ENCODE measurements at regions not wholly inside any gene's neighbourhood (a gene's known extent, or its start where the extent isn't known, plus 50 kb on each side); places are given as distances from the start of the nearest gene placed in this dataset.

DNA sequence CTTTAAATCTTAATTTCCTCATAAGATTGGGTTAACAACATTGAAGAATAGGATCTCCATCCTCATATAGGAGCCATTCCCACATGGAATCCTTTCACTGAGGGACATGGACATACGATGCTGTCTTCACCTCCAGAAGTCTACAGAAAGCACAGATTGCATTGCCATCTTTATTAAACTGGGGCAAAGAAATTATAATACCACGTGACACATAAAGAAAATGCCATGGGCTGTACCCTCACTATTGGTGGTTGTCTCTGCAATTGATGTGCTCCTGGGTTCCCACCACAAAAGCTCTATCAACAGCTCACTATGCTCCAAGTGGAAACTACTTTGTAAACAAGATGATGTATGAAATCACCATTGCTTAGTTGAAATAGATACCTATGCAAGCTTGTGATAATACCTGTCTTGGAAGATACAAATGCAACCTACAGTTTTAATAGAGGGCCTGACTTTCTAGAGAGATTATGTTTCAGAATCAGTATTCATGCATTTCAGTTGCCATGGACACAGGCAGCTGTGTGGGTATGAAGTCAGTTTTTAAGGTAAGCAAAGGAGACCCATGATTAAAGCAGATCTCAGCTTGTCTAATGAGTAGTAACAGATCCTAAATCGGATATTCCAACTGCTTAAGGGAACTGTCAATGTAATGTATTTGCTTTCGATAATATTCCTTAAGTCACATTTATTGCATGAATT, 337.0 kb downstream of the RAD51AP2 start:
- H3K4me3 Mint-ChIP-seq, result no peak overlapping the region
- Histone ChIP-seq H2AK5ac (ENCODE audit: insufficient read length, low read length) (no peak overlapping the region), H3K27me3 (ENCODE audit: insufficient read depth, low read length) (no peaks in the 10 kb centered on the region), H3K18ac (ENCODE audit: insufficient read length, low read depth, low read length) (no peak overlapping the region), H4K91ac (ENCODE audit: insufficient read length, low read depth, low read length) (no peak overlapping the region), H3K56ac (ENCODE audit: insufficient read length, low read depth, low read length) (no peak overlapping the region), H3K4me1 (ENCODE audit: insufficient read depth, low read length) (no peaks in the 10 kb centered on the region), H3K4me2 (ENCODE audit: insufficient read depth, insufficient read length, low read length) (no peak overlapping the region), H3K79me2 (ENCODE audit: insufficient read depth, low read length) (no peaks in the 10 kb centered on the region), H3K79me1 (ENCODE audit: insufficient read depth, low read depth, low read length, poor library complexity, severe bottlenecking) (no peaks in the 10 kb centered on the region), H2AFZ (ENCODE audit: low read length) (no peak overlapping the region), H3K23ac (ENCODE audit: insufficient read length, low read depth, low read length) (no peak overlapping the region), H3K27ac (ENCODE audit: insufficient read length, low read depth, low read length) (no peak overlapping the region), H2BK12ac (ENCODE audit: insufficient read length, low read depth, low read length) (no peak overlapping the region), H3K23me2 (ENCODE audit: insufficient read length, low read depth, low read length, poor library complexity, severe bottlenecking) (no peaks in the 10 kb centered on the region), H3K14ac (ENCODE audit: insufficient read depth, low read length) (no peak overlapping the region), H3K9ac (ENCODE audit: extremely low read depth, insufficient read length, low read length) (no peak overlapping the region), H3T11ph (ENCODE audit: low read length) (no peak overlapping the region), H2BK5ac (ENCODE audit: insufficient read length, low read length) (no peak overlapping the region), H4K8ac (replicated peaks; ENCODE audit: insufficient read length, low read depth, low read length) (no peak overlapping the region), H3K9me3 (ENCODE audit: control insufficient read depth, low read depth, low read length) (no peaks in the 10 kb centered on the region), H2BK120ac (ENCODE audit: low read depth, low read length, poor library complexity, severe bottlenecking) (no peak overlapping the region), H2BK15ac (ENCODE audit: low read depth, low read length) (no peak overlapping the region), H4K5ac (ENCODE audit: insufficient read length, low read depth, low read length) (no peak overlapping the region), H4K20me1 (ENCODE audit: control insufficient read depth, insufficient read depth, insufficient read length) (no peaks in the 10 kb centered on the region), H3K4ac (ENCODE audit: low read depth, low read length) (no peak overlapping the region), H2BK20ac (ENCODE audit: low read depth, low read length, poor library complexity, severe bottlenecking) (no peak overlapping the region)
- TF ChIP-seq CTCF (conservative IDR thresholded peaks at IDR 0.05), result no peak
- WGBS (ENCODE audit: extremely low coverage, insufficient read length, low lambda C conversion rate), result no CpG with 5 or more reads among the region's 4 CpGs
- no peaks in the 10 kb centered on the region for H3K27me3 Mint-ChIP-seq (ENCODE audit: low read depth)
- no peak overlapping the region for H3K27ac Mint-ChIP-seq
- H3K36me3 Mint-ChIP-seq (ENCODE audit: insufficient read depth in 1 of 3, low read depth in 3 of 3), result no peaks in the 10 kb centered on the region
- no peaks in the 10 kb centered on the region for H3K4me1 Mint-ChIP-seq
- no peaks in the 10 kb centered on the region for H3K9me3 Mint-ChIP-seq
- DNase-seq, result no peak

Data from H9 (cell line).